ENCODE measurements at regions not wholly inside any gene's neighbourhood (a gene's known extent, or its start where the extent isn't known, plus 50 kb on each side); places are given as distances from the start of the nearest gene placed in this dataset.

DNA sequence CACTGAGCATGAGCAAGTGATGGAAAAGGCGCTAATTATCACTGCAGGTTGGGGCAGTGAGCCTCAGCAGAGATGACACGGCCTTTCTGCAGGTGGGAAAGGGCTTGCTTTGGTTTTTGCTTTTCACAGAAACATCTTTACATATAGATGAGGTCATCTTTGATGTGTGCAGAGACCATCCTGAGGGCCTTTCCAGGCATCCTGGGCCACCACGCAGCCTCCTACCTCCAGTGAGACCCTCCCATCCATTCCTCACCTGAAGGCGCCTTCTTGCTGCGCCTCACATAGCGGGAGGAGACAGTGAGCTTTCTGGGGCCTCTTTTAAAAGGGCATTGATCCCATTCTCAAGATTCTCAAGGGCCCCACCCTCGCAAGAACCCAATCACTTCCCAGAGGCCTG, 235.3 kb upstream of the RAB6C start:
- DNase-seq (ENCODE audit: low read depth in 1 of 2, low spot score in 1 of 2) = no peak

DNA sequence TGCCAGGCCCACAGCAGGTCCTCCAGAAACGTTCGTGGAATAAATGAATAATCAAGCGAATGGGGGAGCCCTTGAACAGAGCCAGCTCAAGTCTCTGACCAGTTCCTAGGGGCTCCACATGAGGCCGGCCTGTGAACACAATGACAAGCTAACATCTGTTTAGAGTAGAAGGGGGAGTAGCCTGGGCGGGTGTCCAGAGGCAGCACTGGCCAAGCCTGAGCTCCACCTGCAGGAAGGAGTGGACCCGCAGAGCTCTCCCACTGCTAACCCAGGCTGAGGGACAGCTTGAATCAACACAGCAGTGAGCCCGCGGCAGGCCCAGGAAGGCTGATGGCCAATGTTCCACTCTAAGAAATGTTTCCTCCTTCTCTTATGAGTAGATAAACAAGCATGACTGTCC, 234.8 kb upstream of the RAB6C start:
- no peak for DNase-seq (ENCODE audit: low read depth in 1 of 2, low spot score in 1 of 2)

DNA sequence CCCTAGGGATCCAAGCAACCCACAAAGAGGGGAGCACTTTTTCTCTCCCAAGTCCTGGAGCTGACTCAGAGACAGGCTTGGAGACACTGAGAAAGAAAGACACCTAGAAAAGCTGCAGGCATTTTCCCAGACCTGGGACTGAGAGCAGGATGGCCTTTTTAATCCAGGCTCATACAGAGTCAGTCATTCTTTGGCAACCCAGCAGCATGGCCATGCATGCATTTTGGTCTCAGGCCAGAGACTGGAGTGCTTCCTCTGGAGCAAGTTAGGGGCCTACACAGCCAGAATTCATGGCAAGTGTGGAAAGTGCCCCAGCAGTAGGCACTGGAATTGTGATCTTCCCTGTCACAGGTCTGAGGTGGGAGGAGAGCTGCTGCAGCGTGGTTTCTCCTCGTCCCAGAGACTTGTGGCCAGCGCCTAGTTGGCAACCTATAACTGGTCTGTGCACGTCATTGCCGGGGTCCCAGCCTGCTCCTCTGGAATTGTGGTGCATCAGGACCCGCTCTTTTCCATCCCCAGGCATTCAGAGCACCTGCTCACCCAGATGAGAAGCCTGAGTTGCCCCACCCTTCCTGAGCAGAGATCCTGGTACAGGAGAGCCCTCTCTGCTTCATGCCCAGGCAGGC, 231.9 kb upstream of the RAB6C start:
- DNase-seq (ENCODE audit: low read depth in 1 of 2, low spot score in 1 of 2) = no peak

- no peak for DNase-seq (ENCODE audit: low read depth in 1 of 2, low spot score in 1 of 2)
These were observed 231.2 kb upstream of the RAB6C start for GRCh38 chr2:129748250-129748649.

DNA sequence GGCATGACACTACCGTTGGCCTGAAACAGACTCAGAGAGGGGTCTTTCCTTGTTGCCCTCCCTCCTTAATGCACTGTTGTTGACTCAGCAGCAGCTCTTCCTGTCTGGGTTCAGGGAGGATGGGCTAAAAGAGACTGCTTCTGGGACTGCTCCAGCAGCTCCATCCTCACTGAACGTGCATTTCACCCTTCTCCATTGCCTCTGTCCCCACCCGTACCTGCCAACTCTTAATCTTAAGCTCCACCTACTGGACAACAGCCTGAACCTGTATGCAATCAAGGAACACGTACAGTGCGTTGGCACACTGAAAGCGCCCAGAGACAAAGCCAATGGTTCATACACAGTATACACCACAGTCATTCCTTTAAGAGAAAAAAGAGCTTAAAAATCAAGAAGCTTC, 230.8 kb upstream of the RAB6C start:
- DNase-seq (ENCODE audit: low read depth in 1 of 2, low spot score in 1 of 2) = no peak

DNA sequence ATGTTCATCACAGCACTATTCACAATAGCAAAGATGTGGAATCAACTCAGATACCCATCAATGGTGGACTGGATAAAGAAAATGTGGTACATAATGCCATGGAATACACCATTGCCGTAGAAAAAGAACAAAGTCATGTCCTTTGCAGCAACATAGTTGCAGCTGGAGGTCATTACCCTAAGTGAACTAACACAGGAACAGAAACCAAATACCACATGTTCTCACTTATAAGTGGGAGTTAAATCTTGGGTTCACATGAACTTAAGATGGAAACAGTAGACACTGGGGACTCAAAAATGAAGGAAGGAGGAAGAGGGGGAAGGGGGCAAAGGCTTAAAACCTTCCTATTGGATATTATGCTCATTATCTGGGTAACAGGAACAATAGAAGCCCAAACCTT, 228.1 kb upstream of the RAB6C start:
- no peak for DNase-seq (ENCODE audit: low read depth in 1 of 2, low spot score in 1 of 2)

GRCh38 chr2:129752176-129752575, 227.3 kb upstream of the RAB6C start:
- DNase-seq (ENCODE audit: low read depth in 1 of 2, low spot score in 1 of 2) = no peak

GRCh38 chr2:129752686-129753085, 226.8 kb upstream of the RAB6C start:
- no peak for DNase-seq (ENCODE audit: low read depth in 1 of 2, low spot score in 1 of 2)

DNA sequence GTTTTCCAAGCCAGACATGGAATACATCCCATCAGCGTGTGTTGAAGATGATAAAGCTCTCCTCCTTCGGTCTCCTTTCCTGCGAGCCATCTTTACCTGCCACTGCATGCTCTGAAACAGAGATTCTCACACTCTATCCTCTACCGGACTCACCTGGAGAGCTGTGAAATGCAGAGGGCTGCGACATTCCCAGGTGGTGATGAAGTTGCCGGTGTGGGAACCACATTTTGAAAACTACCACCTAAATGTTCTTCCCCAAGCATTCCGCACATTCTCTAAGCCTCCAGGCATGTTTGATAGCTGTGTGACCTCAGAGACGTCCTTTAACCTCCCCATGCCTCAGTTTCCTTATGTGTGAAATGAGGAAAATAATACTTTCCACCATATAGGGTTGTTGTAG, 226.2 kb upstream of the RAB6C start:
- DNase-seq (ENCODE audit: low read depth in 1 of 2, low spot score in 1 of 2) = no peak

GRCh38 chr2:129754421-129754820, 225.0 kb upstream of the RAB6C start:
- DNase-seq (ENCODE audit: low read depth in 1 of 2, low spot score in 1 of 2) = no peak

GRCh38 chr2:129754831-129755230, 224.6 kb upstream of the RAB6C start:
- DNase-seq (ENCODE audit: low read depth in 1 of 2, low spot score in 1 of 2) = no peak

DNA sequence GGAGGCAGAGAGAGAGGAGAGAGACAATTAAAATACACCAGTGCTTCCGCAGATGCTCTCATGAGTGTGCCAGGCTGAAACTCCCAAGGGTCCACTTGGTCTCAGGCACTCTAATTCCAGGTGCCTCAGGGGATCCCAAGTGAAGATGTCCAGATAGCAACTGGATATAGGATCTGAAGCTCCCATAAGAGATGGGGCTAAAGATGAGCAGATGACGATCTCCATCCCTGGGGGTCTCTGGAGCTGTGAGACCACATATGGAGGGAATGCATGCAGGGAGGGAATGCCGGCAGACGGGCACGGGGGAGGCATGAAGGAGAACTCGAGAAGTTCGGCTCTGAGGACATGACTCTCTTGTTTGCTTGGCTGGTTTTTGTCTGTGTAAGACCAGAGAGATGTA, 223.7 kb upstream of the RAB6C start:
- DNase-seq (ENCODE audit: low read depth in 1 of 2, low spot score in 1 of 2) = no peak

DNA sequence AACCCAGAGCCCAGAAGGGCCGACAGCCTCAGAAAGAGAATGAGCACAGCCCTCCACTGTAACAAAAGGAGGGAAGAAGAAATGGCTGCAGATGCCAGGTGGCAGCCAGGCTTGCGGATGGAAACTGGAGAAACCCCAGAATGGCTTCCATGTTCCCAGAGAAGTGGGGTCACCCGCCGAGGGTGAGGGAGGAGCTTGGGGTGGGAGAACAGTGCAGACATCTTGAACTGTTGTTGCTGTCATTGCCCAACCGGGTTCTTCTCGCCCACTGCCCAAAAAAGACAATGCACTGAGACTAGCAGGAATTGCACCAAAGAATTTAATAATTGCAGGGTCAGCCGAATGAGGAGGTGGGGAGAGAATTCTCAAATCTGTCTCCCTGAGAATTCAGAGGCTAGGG, 223.2 kb upstream of the RAB6C start:
- DNase-seq (ENCODE audit: low read depth in 1 of 2, low spot score in 1 of 2) = no peak

DNA sequence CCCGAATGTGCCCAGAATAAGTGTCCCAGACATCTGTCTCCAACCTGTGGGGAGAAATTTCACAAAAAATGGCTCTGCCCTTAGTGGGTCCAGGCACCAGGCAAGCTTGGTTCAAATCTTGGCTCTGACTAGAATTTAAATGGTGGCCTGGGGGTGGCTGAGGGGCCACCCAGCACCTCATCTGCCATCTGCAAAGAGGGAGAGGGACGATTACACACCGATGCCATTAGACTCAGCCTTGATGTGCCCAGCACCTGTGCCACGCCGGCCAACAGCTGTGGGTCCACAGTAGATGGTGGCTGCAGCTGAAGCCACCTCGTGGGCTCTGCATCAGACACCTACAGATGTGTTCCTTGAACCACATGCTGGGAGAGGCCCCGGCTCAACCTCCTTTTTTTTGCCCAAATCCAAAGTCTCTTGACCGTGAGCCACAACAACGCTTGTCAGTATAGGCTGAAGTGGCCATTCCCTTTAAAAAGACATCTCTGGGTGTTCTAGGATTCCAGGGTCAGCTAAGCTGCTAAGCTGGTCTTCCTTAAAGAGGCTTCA, 222.0 kb upstream of the RAB6C start:
- DNase-seq (ENCODE audit: low read depth in 1 of 2, low spot score in 1 of 2) = no peak

DNA sequence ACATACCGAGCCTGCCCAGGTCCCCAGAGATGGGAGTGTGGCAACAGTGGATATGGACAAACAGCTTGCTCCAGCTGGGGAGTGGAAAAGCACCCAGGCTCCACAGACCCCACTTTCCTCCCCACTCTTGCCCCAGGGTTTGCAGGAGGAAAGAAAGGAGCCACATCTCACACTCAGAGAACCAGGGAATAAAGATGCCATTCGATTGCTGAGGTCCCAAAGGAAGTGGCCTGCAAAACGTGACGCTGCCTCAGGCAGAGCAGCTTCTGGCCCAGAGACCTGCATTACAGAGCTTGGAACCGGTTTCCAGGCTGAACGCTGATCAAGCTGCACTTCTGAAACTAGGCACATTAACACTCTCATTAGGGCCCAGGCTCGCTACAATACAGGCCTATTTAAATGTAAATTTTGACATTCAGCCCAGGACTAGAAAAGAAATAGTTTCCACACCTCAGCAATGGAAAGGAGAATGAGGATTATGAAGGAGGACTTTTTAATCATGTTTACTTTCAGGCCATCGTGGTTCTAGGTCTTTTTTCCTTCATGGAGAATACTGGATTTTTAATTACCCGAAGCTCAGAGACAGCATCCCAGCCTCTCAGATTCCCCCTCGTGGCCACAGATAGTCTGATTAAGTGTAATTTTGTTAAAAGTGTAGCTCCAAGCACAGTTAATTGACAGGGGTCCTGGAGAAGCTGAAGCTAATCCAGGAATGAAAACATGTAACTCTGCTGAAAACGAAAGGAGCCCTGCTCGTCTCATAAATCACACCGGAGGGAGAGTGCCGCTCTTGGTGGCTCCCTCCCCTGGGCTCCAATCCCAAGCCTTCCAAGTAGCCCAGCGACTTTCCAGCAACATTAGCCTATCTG, 221.3 kb upstream of the RAB6C start:
- DNase-seq (ENCODE audit: low read depth in 1 of 2, low spot score in 1 of 2) = no peak

- no peak for DNase-seq (ENCODE audit: low read depth in 1 of 2, low spot score in 1 of 2)
These were observed 220.5 kb upstream of the RAB6C start for GRCh38 chr2:129758784-129759471.

- DNase-seq (ENCODE audit: low read depth in 1 of 2, low spot score in 1 of 2) = no peak
These were observed 219.9 kb upstream of the RAB6C start for GRCh38 chr2:129759472-129760010.

DNA sequence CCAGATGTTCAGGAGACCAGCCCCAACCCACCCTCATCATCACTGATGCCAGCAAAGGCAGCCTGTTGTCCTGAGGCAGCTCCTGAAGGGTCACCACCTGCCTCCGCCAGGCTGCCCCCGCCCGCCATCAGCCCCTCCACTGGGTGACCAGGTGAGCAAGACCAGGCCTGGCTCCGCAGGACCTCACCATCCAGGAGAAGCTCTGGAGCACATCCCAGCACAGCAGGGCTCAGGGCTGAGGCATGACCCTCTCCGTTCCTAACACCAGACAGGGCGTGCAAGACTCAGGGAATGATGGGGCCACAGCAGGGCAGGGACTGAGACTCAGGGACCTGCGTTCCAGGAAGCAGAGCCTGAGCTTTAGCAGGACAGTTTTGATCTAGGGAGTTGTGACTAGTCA, 218.8 kb upstream of the RAB6C start:
- no peak for DNase-seq (ENCODE audit: low read depth in 1 of 2, low spot score in 1 of 2)

GRCh38 chr2:129761569-129762021, 217.9 kb upstream of the RAB6C start:
- DNase-seq (ENCODE audit: low read depth in 1 of 2, low spot score in 1 of 2) = no peak

GRCh38 chr2:129762386-129763189, 216.9 kb upstream of the RAB6C start:
- no peak for DNase-seq (ENCODE audit: low read depth in 1 of 2, low spot score in 1 of 2)
